ENCODE measurements at regions not wholly inside any gene's neighbourhood (a gene's known extent, or its start where the extent isn't known, plus 50 kb on each side); places are given as distances from the start of the nearest gene placed in this dataset.

GRCh38 chr4:57220734-57221133 lies 110.5 kb upstream of the IGFBP7 start:
- no peak for TF ChIP-seq CTCF (IDR thresholded peaks at IDR 0.05; ENCODE audit: low read depth, low read length)
- H3K4me3 ChIP-seq (ENCODE audit: low read depth, low read length) = no peak overlapping the region

- no peak for TF ChIP-seq CTCF (IDR thresholded peaks at IDR 0.05; ENCODE audit: low read depth, low read length)
- no peak overlapping the region for H3K4me3 ChIP-seq (ENCODE audit: low read depth, low read length)
Measured at GRCh38 chr4:57220172-57220571, 110.0 kb upstream of the IGFBP7 start.

- no peak for TF ChIP-seq CTCF (IDR thresholded peaks at IDR 0.05; ENCODE audit: low read depth, low read length)
- H3K4me3 ChIP-seq (ENCODE audit: low read depth, low read length) = no peak overlapping the region
Measured at GRCh38 chr4:57219431-57219830, 109.2 kb upstream of the IGFBP7 start.

GRCh38 chr4:57214654-57215411 lies 104.6 kb upstream of the IGFBP7 start:
- H3K4me3 ChIP-seq (ENCODE audit: low read depth, low read length) = no peak overlapping the region
- no peak for TF ChIP-seq CTCF (IDR thresholded peaks at IDR 0.05; ENCODE audit: low read depth, low read length)

- TF ChIP-seq CTCF (IDR thresholded peaks at IDR 0.05; ENCODE audit: low read depth, low read length) = no peak
- no peak overlapping the region for H3K4me3 ChIP-seq (ENCODE audit: low read depth, low read length)
Measured at GRCh38 chr4:57211131-57211530, 100.9 kb upstream of the IGFBP7 start.

GRCh38 chr4:57206172-57206571 lies 96.0 kb upstream of the IGFBP7 start:
- no peak overlapping the region for H3K4me3 ChIP-seq (ENCODE audit: low read depth, low read length)
- no peak for TF ChIP-seq CTCF (IDR thresholded peaks at IDR 0.05; ENCODE audit: low read depth, low read length)

GRCh38 chr4:57205580-57205979 lies 95.4 kb upstream of the IGFBP7 start:
- H3K4me3 ChIP-seq (ENCODE audit: low read depth, low read length) = no peak overlapping the region
- TF ChIP-seq CTCF (IDR thresholded peaks at IDR 0.05; ENCODE audit: low read depth, low read length) = no peak

Data from WI38 (cell line).